Astrocyte (in vitro differentiated cells and primary cell): ENCODE measurements at regions not wholly inside any gene's neighbourhood (a gene's known extent, or its start where the extent isn't known, plus 50 kb on each side); places are given as distances from the start of the nearest gene placed in this dataset.

ENCODE experiments used
- EZH2 ChIP-seq: IDR thresholded peaks from 2 replicates; pipeline ENCODE4 v1.6.1; 2012; ENCODE audit warnings: mild to moderate bottlenecking, low read length, inconsistent platforms; ENCODE audit not compliant: insufficient read depth
- TF ChIP-seq, protein P1 (sequence below): IDR thresholded peaks from 2 replicates; pipeline ENCODE4 v1.5.1; 2011; ENCODE audit warnings: low read depth, mild to moderate bottlenecking, inconsistent platforms, low read length, moderate library complexity; ENCODE audit not compliant: insufficient read depth

GRCh38 chr17:79214940-79215604, 140.4 kb downstream of the ENGASE start:
- TF ChIP-seq, protein P1, sequence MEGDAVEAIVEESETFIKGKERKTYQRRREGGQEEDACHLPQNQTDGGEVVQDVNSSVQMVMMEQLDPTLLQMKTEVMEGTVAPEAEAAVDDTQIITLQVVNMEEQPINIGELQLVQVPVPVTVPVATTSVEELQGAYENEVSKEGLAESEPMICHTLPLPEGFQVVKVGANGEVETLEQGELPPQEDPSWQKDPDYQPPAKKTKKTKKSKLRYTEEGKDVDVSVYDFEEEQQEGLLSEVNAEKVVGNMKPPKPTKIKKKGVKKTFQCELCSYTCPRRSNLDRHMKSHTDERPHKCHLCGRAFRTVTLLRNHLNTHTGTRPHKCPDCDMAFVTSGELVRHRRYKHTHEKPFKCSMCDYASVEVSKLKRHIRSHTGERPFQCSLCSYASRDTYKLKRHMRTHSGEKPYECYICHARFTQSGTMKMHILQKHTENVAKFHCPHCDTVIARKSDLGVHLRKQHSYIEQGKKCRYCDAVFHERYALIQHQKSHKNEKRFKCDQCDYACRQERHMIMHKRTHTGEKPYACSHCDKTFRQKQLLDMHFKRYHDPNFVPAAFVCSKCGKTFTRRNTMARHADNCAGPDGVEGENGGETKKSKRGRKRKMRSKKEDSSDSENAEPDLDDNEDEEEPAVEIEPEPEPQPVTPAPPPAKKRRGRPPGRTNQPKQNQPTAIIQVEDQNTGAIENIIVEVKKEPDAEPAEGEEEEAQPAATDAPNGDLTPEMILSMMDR, result no peak
- no peak for TF ChIP-seq EZH2
